Testis (tissue), 2 donors: ENCODE measurements at regions not wholly inside any gene's neighbourhood (a gene's known extent, or its start where the extent isn't known, plus 50 kb on each side); places are given as distances from the start of the nearest gene placed in this dataset.
"Not testable (repeated sequence)": the region's sequence is repeated elsewhere in the genome, so short reads cannot be mapped to it uniquely, and the experiment has no call there.

Experiments
- DNase-seq: peaks from one replicate; pipeline ENCODE4 v3.0.0-alpha.2; 2019
- H3K27ac ChIP-seq, 2 donors: fragments of 200-600 bp; sonication (generic); one replicate each; pipeline ENCODE4 v1.5.1; 2019
- H3K27me3 ChIP-seq: fragments of 200-600 bp; sonication (generic); one replicate; pipeline ENCODE4 v1.5.1; 2019
- H3K36me3 ChIP-seq: fragments of 200-600 bp; sonication (generic); one replicate; pipeline ENCODE4 v1.5.1; 2017; ENCODE audit warnings: low read depth; ENCODE audit errors: missing control alignments
- H3K4me1 ChIP-seq: fragments of 200-600 bp; sonication (generic); one replicate; pipeline ENCODE4 v1.5.1; 2019
- H3K4me3 ChIP-seq, 2 donors: fragments of 200-600 bp; sonication (generic); one replicate each; pipeline ENCODE4 v1.5.1; 2017 to 2019
- H3K9me3 ChIP-seq: fragments of 200-600 bp; sonication (generic); one replicate; pipeline ENCODE4 v1.5.1; 2017
- CTCF ChIP-seq, 3 experiments: fragments of 450-650 bp in 2 of 3; fragments of 200-600 bp in 1 of 3; sonication (generic) in 1 of 3; IDR thresholded peaks; one replicate each; pipeline ENCODE4 v1.5.1; 2016 to 2019; ENCODE audit warnings: antibody characterized with exemption in 3 of 3, mild to moderate bottlenecking in 2 of 3, moderate library complexity in 1 of 3
- POLR2A ChIP-seq: fragments of 450-650 bp; IDR thresholded peaks from one replicate; pipeline ENCODE4 v1.6.1; 2017; ENCODE audit warnings: antibody characterized with exemption, mild to moderate bottlenecking, moderate library complexity
- WGBS, 2 donors: methylation state at CpG; one replicate each; pipeline ENCODE4 v1.1.5; 2018; 5-methylcytosine and 5-hydroxymethylcytosine counted together
- intact Hi-C: fragments of 100-400 bp; cut with DNase I; formaldehyde crosslinking; loops from one replicate; pipeline ENCODE4 v1.15.1; 2023; ENCODE audit warnings: low total_unique reads

DNA sequence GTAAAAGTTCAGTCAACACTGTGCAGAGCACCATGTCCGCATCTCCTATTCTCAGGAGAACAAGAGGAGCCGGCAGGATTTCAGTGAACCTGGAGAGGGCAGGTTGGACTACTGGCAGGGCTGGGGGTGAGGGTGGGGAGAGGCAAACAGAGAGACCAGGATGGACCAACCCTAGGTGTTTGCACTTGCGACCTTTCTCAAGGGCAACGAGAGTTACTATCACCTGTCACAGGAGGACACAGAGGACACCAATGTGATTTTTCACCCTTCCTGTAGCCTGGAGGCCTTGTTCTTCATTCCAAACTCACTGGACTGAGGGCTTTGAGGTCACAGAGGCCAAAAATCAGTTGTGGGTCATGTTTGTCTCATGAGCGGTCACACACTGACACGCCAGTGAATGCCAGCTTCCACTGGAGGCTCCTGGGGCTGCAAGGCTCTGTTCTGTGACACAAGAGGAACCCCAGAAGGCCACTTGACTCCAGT, 89.5 kb downstream of the CPN2 start:
- no peak for DNase-seq
- intact Hi-C loops = no loop called here
- WGBS, 2 donors = 91 to 95% methylated on average over 6 of the region's 6 CpGs

DNA sequence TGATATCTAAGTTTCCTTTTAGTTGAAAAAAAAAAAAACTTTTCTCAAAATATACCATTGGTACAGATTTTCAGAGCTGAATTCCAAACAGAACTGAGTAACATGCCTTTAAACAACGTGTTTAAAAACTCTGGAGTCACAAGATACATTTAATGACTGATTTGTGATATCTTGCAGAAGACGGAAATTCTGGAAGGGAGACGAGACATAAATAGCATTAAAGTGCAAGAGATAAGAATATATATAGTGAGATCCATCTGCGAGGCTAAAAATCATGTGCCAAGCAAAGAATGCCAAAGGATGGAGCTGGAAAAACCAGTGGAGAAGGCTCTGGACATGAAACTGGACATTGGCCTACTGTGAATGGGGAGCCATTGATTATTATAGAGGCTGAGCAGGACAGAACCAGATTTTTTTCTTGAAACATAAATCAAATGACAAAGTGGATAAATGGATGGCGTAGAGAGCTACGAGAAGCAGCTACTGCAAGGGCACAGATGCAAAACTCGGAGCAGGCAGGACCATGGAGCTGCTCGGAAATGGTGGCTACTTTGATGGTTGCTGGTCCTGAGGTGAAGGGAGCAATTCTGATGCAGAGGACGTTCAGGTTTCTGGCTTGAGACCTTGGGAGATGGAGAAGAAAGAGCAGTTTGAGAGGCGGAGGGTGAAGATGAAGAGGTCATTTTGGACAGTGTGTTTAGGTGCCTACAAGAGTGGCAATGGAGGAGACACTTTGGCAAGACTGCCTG, 88.8 kb downstream of the CPN2 start:
- 87 to 93% methylated on average over 10 of the region's 10 CpGs for WGBS, 2 donors
- no peak for DNase-seq
- Histone ChIP-seq H3K4me3 (no peak overlapping the region), H3K27ac (no peak overlapping the region), H3K4me1 (no peaks in the 10 kb centered on the region), H3K36me3 (no peaks in the 10 kb centered on the region), H3K27me3 (no peaks in the 10 kb centered on the region), H3K9me3 (no peaks in the 10 kb centered on the region)
- intact Hi-C loops = no loop called here
- TF ChIP-seq POLR2A (no peak), CTCF (IDR thresholded peaks at IDR 0.05) (no peak)

More for the DNA sequence above, 89.5 kb downstream of the CPN2 start:
- Histone ChIP-seq H3K4me3 (no peak overlapping the region), H3K36me3 (no peaks in the 10 kb centered on the region), H3K27ac (no peak overlapping the region), H3K4me1 (no peaks in the 10 kb centered on the region), H3K9me3 (no peaks in the 10 kb centered on the region), H3K27me3 (no peaks in the 10 kb centered on the region)
- TF ChIP-seq POLR2A (no peak), CTCF (IDR thresholded peaks at IDR 0.05) (no peak)

- H3K4me1 ChIP-seq = no peaks in the 10 kb centered on the region
- H3K27ac ChIP-seq = no peak overlapping the region
- no peak for TF ChIP-seq CTCF (IDR thresholded peaks at IDR 0.05)
- TF ChIP-seq POLR2A = no peak
- no peaks in the 10 kb centered on the region for H3K36me3 ChIP-seq
- no peak for DNase-seq
- H3K9me3 ChIP-seq = no peaks in the 10 kb centered on the region
- no peaks in the 10 kb centered on the region for H3K27me3 ChIP-seq
- intact Hi-C loops = no loop called here
- WGBS, 2 donors = 95 to 97% methylated on average over 5 of the region's 5 CpGs
- no peak overlapping the region for H3K4me3 ChIP-seq
Observed at GRCh38 chr3:194262925-194263305, 88.2 kb downstream of the CPN2 start.

DNA sequence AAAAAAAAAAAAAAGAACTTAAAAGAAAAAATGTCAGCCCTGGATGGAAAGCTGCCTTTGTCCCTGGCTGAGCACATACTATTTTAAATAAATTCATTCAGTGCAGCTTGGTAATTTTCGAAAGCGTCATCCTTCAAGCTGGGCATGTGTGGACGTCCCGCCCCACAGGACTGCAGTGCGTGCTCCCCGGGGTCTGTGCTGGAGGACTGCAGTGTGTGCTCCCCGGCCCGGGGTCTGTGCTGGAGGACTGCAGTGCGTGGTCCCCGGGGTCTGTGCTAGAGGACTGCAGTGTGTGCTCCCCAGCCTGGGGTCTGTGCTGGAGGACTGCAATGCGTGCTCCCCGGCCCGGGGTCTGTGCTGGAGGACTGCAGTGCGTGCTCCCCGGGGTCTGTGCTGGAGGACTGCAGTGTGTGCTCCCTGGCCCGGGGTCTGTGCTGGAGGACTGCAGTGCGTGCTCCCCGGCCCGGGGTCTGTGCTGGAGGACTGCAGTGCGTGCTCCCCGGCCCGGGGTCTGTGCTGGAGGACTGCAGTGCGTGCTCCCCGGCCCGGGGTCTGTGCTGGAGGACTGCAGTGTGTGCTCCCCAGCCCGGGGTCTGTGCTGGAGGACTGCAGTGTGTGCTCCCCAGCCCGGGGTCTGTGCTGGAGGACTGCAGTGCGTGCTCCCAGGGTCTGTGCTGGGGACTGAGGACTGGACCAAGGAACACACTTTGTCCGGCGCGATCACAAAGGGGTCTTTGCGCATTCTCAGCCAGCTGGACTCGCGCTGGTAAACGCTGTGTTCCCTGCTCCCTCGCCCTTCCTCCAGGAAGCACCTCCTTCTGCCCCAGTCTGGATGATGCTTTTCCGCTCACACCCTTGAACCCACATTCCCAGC, 86.3 kb downstream of the CPN2 start:
- H3K4me1 ChIP-seq, H3K27me3 ChIP-seq, H3K27ac ChIP-seq, H3K9me3 ChIP-seq, intact Hi-C loops, H3K36me3 ChIP-seq, DNase-seq, H3K4me3 ChIP-seq: not testable (repeated sequence)
- 62 to 70% methylated on average over 26 to 33 of the region's 37 CpGs for WGBS, 2 donors

DNA sequence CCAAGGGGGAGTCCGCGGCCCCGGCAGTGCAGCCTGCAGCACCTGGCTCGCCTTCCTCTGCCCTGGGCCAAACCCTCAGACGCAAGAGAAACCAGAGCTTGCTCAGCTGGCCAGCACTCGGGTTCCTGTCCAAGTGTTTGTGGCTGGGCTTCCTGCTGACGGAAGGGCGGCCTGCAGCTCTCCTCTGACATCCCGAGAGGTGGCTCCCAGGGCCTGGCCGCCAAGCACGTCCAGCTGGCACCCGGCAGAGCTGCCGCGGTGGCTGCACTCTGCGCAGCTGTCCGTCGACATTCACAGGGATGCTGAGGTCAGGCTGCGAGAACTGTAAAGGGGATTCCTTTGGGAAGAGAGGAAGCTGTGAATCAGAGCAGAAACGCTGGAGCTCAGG, 85.6 kb downstream of the CPN2 start:
- peak; percentile 82 for DNase-seq
- Histone ChIP-seq H3K4me3 (no peak overlapping the region), H3K27ac (no peak overlapping the region), H3K36me3 (no peaks in the 10 kb centered on the region), H3K4me1 (peaks cover 15% of the 10 kb centered on the region), H3K9me3 (no peaks in the 10 kb centered on the region), H3K27me3 (no peaks in the 10 kb centered on the region)
- WGBS, 2 donors = 35 to 36% methylated on average over 5 to 19 of the region's 19 CpGs
- TF ChIP-seq CTCF (IDR thresholded peaks at IDR 0.05) (no peak), POLR2A (no peak)
- intact Hi-C loops = no loop called here
